NCI-H1417 treated with DMSO at 0.1 percent for 48 hours (cell line): ENCODE measurements at regions not wholly inside any gene's neighbourhood (a gene's known extent, or its start where the extent isn't known, plus 50 kb on each side); places are given as distances from the start of the nearest gene placed in this dataset.

Experiments
- DNase-seq: peaks from one replicate; lab custom pipeline; 2025; lab: John Stamatoyannopoulos, UW

DNA sequence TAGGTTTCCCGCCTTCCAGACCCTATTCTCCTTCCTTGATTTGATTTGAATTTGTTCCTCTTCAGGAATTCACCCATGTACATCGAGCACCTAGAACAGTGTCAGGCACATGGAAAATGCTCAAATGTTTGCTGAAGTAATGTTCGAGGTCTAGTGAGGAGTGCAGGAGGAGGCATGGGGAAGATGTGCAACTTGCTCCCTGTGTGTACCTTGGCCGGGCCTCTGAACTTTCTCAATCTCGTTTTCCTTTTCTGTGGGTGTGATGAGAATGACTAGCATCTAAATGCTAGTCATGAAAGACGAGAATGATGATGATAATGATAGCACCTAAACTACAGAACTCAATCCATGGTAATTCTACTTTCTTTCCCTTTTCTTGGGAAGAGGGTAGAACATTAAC, 279.1 kb upstream of the PLET1 start:
- DNase-seq, result no peak

DNA sequence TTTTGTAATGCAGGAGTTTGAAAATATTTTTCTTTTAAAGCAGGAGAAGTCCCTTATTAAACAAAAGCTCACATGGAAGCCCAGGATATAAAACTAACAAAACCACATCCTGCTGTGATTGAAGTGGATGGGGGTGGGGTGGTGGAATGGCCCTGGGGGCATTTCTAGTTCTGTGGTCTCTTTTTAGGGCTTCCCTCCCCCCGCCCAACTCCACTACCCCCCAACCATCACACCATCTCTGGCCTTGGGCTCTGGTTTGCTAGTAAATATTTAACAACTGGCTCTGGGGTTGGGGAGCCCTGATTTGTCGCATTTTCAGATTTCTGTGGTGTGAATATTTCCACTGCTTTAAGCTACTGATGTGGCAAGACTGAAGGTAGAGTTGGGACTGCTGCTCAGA, 279.6 kb upstream of the PLET1 start:
- DNase-seq, result no peak

DNA sequence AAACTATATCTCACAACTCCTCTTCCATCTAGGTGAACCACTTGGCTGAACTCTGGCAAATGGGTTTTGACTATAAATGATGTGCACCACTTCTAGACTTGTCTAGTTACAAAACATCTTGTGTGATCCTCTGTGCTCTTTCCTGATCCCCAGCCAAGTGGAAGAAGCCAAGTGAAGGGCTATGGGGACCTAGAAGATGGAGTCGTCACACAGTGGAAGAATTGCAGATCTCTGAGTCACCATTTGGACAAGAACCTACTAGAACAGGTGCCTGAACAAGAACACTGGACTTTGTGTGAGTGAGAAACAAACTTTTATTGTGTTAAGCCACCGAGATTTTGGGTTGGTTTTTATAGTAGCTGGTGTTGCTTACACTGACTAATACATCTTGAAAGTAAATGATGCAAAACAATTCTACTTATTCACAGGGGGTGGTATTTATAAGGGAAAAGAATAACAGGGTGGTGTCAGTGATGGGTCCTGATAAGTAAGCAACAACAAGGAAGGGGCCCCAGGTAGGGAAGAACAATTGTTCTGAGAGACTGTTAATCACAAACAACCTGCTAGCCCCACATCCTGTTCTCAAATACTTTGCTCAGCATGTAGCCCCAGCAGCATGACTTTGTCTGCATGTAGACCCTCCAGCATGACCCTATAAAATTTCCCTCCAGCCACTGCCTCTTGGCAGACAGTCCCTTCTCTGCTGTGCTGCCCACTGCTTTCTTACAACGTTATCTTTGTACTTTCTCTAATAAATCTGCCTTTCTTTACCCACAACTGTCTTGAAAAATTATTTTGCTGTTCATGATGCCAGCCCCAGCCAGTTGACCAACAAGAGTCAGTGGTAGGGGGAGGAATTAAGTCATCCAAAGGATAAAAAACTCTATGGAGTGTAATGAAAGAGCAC, 280.7 kb upstream of the PLET1 start:
- DNase-seq, result no peak

DNA sequence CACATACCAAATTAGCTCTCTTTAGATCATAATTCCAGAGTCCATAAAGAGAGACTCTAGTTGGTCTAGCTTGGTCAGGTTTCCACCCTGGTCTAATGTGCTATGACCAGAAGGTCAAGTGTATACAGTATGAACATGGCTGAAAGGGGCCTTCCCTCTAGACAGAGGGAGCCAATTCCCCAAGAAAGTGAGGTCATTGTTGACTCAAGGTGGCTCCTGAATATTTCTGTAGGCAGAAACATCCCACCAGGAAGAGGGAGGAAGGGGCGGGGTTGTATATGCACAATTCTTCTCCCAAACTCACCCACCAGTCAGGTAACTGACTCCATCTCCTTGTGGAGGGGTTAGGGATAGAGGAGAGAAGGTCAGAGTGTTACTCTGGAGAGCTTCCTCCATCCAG, 281.8 kb upstream of the PLET1 start:
- DNase-seq, result no peak

DNA sequence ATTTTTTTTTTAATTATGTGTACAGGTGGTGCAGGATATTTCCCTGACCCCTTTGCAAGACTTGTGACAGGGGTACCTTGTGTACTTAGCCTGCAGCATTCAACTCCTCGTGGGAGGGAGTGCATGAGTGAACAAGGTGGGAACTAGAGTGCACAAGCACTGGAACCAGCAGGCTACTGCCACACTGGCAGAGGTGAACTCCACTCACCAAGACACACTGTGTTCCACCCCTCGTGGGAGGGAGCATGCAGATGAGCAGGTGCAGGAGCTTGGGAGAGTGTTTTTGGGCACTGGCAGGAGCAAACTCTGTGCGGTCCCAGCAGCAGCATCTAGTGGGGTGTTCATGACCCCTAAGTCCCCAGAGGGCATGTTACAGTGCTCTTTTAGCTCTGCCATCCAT, 282.7 kb upstream of the PLET1 start:
- DNase-seq, result no peak

DNA sequence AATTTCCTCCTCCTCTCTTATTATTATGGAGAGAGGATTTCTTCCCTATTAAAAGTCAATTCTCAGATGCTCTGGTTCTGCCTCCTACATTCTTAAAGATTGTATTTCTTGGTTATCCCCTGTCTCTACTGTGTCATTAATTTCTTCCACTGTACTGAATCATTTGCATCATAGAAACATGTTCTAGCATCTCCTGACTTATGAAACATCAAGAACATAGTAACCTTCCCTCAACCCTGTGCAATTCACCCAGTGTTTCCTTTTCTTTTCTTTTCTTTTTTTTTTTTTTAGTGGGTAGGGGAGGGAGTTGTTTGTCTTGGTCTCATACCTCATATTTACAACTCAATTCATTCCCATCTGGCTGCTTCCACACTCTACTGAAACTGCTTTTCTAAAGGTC, 288.0 kb upstream of the PLET1 start:
- DNase-seq, result no peak

DNA sequence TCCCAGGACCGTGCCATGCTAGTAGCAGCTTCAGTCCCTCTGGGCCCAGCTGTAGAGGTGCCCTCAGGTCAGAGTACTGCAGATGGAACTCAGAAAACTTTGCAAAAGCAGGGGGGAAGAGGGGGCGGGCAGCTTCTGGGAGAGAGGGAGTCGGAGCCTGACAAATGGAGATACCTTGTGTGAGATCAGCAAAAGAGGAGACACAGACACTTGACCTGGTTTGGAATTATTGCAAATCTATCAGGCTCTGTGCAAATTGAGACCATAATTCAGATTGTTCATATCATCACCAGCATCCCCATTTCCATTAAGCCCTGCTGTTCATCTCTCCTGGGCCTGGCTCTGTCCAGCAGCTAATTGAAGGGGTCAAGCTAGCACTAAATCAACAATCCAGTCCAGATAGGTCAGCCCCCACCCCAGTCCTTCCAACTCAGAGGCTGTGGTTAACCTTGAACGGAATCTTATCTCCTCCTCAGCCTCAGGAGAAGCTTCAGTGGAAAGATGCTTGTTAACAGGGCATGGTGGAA, 292.6 kb upstream of the PLET1 start:
- no peak for DNase-seq

DNA sequence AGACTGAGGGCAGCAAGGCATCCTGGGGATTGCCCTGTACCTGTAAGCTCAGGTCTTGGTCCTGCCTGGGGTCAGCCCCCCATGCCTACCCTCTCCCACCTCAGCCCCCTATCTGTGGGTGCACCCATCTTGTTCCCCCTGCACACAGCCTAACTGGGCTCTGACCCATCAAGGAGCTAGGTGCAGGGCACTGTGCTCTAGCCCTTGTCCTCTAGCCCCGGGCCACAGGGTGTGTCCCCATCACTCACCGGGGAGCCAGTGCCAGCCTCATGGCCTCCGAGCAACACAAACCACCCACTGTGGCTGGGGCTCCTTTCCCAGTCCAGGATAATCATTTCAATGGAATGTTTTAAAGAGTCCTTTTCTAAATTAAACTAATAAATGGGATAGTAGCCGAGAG, 293.9 kb upstream of the PLET1 start:
- no peak for DNase-seq

DNA sequence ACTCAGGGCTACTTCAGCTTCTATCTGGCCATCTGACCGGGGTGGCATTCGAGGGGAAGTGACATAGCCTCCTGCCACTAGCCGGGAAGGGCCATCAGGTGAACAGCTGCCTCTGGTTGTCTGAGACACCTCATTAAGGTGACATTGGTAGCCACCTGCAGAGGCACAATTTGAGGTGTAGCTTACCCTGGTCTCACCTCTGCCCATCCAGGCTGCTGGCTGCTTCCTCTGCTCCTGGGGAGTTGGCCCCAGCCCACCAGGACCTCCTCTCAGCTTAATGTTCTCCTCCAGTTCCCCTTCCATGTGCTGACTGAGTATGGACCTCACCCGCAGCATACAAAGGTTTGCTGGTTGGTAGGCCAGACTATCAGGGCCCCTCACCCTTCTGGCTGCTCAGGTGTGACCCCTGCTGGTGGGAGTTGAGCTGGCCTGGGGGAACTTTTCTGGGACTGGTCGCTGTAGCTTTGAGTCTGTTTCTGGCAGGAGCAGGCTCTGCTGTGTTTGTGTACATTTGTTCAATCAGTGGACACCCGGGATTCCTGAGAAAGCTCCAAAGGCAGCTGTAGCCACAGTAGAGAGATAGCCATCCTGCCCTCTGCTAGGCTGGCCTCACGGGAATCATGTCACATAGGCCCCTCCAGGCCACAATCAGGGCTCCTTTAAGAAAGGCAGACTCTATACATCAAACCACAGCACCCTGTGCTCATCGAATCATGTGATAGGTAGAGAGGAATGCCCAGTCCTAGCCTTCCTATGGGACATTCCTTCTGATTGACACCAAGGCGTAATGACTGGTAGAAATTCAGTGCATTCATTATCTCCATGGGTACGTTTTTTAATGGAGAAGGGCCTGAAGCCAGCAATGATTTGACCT, 295.1 kb upstream of the PLET1 start:
- DNase-seq, result no peak

DNA sequence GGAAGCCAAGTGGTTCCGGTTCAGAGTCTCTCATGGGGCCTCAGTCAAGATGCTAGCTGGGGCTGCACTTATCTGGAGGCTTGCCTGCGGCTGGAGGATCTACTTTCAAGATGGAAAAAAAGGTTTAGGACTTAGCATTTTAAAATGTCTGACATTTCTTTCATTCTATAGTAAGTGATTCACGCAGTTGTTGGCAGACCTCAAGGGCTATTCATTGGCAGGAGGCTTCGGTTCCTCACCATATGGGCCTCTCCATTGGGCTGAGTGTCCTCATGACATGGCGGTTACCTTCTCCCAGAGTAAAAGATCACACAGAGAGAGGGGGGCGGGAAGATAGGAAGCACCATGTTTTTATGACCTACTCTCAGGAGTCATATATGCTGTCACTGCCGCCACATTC, 298.0 kb upstream of the PLET1 start:
- DNase-seq, result no peak

DNA sequence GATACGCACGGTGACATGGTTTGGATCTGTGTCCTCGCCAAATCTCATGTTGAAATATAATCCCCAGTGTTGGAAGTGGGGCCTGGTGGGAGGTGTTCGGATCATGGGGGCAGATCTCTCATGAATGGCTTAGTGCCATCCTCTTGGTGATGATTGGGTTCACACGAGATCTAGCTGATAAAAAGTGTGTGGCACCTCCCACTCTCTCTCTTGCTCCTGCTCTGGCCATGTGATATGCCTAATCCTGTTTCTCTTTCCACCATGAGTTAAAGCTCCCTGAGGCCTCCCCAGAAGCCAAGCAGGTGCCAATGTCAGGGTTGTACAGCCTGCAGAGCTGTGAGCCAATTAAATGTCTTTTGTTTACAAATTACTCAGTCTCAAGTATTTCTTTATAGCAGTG, 303.1 kb upstream of the PLET1 start:
- no peak for DNase-seq

DNA sequence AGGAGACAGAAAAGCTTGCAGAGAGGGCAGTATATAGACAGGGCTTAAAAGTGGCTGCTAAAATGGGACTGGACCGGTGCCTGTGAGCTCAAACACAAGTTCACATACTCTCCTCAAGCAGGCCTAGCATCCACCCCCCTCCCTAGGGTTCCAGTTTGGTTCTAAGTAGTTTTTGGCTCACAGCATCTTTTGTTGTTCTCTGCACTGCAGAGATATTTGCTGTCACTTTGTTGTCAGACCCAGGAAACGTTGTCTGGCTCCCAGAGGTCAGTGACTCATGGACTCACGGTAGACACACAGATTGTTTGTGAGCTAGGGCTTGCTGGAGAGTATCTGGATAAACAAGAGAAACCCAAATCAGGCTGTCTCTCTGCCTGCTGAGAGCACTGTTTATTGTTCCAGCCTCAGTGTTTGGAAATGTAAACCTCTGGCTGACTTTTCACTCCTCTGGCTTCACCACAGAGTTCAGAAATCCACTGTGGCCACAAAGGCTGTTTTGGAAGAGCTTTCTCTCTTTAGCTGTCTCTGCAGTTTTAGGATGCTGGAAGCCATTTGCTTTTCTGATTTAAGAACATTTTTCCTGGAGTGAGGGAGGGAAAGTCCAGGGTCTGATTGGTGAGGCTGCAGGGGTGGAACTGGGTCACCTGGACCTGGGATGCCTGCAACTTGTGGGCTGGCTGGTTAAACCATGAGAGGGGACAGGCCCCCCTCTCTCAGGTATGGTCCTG, 303.7 kb upstream of the PLET1 start:
- no peak for DNase-seq

DNA sequence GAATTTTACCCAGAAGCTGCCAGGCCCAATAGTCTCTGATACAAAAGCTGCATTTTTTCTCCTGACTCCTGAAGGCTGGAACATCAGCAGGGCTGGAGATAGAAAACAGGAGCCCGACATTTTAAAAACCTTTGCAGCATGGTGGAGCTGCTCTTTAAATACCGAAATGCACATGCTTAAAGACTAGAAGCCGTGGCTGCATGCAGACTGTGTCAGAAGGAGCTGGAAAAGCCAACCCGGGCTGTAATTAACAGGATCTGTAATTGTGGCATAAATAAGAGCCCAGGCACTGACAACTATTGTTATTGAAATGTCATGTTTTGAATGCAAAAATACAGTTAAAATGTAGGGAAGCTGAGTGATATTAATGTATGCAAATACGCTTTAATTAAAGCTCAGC, 304.9 kb upstream of the PLET1 start:
- DNase-seq, result no peak

DNA sequence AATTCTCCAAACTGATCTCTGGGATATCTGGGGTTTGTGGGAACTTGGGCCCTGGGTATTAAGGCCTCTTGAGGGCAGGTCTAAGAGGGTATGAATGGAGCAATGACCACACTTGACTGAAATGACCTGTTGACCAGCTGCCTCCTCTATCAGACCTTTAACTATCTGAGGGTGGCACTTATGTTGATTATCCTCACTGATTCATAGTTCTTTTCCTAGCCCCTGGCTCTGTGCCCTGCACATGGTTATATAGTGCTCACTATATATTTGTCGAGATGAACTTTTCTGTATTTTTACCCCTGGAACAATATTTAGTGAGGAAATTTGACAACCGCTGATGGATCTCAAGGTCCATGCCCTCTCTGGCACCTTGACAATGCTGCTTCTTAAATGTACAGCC, 305.5 kb upstream of the PLET1 start:
- DNase-seq, result no peak

DNA sequence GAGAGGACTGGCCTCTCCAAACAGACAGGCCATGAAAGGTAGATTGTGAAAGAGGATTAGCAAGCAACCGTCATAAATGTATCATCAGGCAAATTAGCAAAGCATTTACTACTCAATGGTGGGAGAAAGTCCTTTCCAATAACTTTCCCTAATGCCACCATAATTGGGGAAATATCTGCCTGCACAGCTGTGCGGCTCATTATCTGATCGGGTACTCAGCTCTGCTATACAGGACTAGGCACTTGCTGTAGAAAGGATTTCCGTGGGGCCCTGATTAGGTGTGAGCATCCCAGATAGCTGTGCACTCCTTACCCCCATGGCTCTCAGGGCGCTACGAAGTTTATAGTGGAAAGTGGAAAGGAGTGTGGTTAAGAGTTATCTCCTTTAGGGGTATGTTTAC, 309.7 kb upstream of the PLET1 start:
- DNase-seq, result no peak

DNA sequence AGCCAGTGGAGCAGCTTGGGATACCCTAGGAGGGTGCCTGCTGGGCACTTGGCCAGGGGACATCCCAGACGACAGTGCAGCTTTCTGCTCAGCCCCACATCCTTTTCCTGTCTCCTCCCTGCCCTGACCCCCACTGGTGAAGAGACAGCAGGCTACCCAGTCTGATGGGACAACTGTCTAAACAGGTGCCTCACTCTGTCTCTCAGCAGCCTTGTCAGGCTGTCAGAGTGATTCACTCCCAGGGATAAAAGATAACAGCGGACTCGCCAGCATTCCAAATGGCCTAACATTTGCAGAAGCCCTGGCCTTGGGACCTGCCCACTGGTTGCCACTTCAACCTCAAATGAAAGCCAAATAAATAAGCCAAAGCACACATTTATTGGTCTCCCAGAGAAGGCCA, 318.6 kb upstream of the PLET1 start:
- DNase-seq, result no peak

DNA sequence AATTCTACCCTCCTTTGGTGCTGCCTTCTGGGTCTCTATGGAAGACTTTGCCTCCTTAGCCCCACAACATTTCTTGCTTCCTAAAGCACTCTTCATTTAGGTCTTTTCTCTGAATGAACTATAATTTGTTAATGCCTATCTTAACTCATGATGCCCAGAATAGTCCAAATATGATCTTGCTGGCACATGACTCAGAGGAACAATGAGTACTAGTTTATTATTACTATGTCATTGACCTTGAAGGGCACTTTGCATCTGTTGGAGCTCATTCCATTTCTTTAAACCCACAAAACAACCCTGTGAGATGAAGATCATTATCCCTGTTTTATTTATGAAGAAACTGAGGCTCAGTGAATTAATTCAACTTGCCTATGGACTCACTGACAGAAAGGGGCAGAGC, 320.2 kb upstream of the PLET1 start:
- DNase-seq, result no peak

DNA sequence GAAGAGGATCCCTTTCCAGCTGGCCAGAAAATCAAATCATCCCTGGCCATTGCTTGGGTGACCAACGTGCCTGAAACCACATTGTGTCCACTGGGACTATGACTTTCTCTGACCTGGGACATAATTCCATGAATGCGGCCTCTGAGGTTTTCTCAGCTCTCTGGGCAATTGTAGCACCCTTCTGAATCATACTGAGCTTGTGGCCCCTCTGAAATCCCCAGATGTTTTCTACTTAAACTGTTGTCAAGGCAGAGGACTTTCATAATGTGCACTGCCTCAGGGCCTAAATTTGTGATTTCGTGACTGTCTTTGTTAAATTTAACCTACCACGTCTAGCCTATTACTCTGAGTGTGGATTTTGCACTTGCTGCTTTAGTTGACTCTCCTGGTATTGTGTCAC, 321.1 kb upstream of the PLET1 start:
- DNase-seq, result no peak

DNA sequence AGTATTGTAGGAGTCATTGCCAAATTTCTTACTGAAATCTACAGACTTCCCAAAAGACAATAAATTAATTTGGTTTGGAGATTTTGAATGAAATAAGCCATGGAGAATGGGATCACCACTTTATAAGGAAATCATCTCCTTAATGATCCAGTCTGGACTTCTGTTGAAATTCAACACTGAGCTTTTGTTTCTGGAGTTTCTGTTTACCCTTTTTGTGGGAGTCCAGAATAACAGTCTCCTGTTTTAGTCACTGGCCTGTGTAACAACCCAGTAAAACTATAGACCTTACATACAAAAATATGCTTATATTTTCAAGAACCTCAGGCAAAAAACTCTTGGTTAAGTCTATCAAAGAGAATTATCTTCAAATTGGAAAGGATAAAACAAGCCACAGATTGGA, 321.7 kb upstream of the PLET1 start:
- no peak for DNase-seq

DNA sequence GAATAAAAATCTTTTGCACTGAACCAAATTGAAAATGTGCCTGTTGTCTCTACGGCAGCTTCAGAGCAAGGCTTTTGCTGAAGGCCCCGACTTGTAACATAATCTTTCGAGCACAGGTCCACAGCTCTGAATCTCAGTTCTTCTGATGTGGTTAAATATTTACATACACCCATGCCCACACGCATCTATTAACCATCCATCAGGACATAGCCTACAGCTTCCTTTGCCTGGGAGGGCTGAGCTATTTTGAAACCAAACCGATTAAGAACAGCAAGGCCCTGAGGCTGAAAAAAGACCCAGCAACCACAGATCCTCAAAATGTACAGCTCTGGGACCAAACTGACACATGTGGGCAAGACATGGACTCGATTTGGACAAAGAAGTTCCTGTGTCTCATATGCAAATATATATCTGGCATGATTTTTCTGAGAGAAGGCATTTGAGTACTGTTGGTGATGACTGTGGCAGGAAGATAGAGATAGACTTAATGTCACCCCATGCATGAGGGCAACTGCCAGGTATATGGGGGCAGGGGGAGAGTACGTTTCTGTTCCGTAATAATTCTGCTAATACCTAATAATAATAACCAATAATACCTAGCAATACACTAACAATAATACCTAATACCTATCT, 322.7 kb upstream of the PLET1 start:
- DNase-seq, result no peak

DNA sequence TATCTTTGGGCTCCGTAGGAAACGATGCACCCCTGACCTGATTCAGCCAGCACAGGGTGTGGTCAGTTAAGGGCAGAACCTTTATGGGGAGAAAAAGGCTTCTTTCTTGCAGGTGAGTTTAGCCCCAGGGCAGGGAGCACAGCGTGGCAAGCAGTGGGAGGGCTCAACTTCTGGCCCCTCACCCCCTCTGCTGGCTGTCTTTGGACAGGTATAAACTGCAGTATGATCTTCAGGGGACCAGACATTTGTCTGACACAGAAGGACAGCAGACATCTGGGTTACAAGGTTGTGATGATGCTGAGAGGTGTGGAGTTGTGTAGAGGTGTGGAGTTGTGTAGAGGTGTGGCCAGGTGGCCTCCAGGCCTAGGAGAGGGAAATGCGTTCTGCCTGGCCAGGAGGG, 324.0 kb upstream of the PLET1 start:
- peak; percentile 12 for DNase-seq

DNA sequence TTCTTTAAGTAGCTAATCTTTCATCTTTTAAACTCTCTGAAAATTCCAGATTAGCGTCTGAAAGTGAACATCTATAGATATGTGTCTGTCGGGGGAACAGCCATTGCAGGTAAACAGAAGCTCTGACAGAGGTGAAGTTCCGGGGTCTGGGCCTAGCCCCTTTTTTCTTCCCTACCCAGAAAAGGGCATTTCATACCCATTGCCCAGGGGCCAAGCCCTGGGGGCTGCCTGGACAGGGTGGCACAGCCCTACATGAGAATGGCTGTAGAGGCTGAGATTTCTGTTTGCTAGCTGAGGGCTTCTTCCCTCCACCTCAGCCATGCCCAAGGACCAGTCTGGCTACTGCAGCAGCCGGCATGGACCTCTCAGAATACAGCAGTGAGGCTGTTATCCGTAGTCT, 327.0 kb upstream of the PLET1 start:
- DNase-seq, result no peak
